ENCODE measurements at regions not wholly inside any gene's neighbourhood (a gene's known extent, or its start where the extent isn't known, plus 50 kb on each side); places are given as distances from the start of the nearest gene placed in this dataset.
A peak's percentile ranks its signal among the peaks of the same experiment; 100 is the strongest.
"Not testable (repeated sequence)": the region's sequence is repeated elsewhere in the genome, so short reads cannot be mapped to it uniquely, and the experiment has no call there.

- no peak for DNase-seq (ENCODE audit: low read depth)
Measured at GRCh38 chr6:21744331-21744730, 150.8 kb downstream of the SOX4 start.

DNA sequence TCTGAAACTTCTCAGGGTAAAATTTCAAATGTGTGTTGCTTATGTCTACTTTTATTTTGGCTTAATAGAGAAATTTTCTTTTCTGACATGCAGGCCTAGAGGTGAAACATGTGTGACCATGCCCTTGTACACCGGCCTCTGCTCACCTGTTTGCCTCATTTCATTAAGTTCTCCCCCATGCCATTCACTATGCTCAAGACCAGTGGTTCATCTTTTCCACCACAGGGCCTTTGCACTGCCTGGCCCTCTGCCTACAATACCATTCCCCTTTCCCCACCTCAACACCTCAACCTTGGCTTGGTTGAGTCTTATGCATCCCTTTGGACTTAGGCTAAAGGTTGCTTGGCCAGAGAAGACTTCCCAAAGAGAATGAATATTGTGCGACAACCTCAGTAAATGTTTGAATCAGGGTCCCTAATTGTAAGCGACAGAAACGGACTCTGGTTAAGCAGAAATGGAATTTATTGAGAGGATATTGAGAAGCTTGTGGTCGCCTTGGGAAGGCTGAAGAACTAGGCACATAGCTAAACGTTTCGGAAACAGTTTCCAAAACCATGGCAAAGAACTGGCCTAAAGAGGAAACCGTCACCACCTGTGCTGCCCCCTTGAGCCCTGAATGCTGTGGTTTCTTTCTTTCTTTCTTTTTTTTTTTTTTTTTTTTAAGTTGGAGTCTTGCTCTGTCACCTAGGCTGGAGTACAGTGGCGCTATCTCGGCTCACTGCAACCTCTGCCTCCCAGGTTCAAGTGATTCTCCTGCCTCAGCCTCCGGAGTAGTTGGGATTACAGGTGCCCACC lies 152.2 kb downstream of the SOX4 start:
- no peak for DNase-seq (ENCODE audit: low read depth)

- no peak for DNase-seq (ENCODE audit: low read depth)
Measured at GRCh38 chr6:21747441-21747840, 153.9 kb downstream of the SOX4 start.

- DNase-seq (ENCODE audit: low read depth) = no peak
Measured at GRCh38 chr6:21748343-21749056, 154.9 kb downstream of the SOX4 start.

DNA sequence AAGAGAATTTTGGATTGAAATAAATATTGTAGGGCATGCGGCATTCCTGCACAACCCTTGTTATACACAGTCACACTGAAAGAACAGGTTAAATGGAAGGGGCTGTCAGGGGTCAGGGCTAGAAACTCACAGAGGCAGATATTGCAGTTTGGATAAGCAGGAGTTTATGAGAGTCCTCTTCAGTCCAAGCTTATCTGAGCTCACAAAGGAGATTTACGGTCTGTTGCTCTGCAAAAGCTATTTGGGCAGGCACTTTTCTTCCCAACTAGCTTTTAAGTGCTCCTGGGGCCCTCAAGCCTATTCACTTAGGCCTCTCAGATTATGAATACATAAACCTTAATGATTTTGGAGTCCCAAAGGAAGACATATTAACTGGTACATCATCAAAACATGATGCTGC lies 156.2 kb downstream of the SOX4 start:
- no peak for DNase-seq (ENCODE audit: low read depth)

GRCh38 chr6:21750575-21750974 lies 157.0 kb downstream of the SOX4 start:
- DNase-seq (ENCODE audit: low read depth) = no peak

GRCh38 chr6:21751608-21752007 lies 158.1 kb downstream of the SOX4 start:
- DNase-seq (ENCODE audit: low read depth) = no peak

GRCh38 chr6:21752054-21752811 lies 158.7 kb downstream of the SOX4 start:
- DNase-seq (ENCODE audit: low read depth) = no peak

GRCh38 chr6:21753241-21754108 lies 159.9 kb downstream of the SOX4 start:
- peak; percentile 70 for DNase-seq (ENCODE audit: low read depth)

- peak; percentile 81 for DNase-seq (ENCODE audit: low read depth)
Measured at GRCh38 chr6:21754891-21755290, 161.3 kb downstream of the SOX4 start.

GRCh38 chr6:21756487-21756886 lies 162.9 kb downstream of the SOX4 start:
- DNase-seq (ENCODE audit: low read depth) = no peak

GRCh38 chr6:21757392-21757791 lies 163.8 kb downstream of the SOX4 start:
- DNase-seq (ENCODE audit: low read depth) = not testable (repeated sequence)

DNA sequence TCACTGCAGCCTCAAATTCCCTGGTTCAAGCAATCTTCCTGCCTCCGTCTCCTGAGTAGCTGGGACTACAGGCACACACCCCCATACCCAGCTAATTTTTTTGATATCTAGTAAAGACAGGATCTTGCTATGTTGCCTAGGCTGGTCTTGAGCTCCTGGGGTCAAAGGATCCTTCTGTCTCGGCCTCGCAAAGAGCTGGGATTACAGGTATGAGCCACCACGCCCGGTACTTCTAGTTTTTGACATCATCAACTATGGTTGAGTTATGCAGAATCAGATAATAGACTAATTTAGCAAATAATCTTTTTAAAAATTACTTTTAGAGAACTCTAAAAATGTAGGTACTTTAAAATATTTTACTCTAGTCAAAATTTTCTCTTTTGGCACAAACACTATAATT lies 166.2 kb downstream of the SOX4 start:
- DNase-seq (ENCODE audit: low read depth) = no peak

DNA sequence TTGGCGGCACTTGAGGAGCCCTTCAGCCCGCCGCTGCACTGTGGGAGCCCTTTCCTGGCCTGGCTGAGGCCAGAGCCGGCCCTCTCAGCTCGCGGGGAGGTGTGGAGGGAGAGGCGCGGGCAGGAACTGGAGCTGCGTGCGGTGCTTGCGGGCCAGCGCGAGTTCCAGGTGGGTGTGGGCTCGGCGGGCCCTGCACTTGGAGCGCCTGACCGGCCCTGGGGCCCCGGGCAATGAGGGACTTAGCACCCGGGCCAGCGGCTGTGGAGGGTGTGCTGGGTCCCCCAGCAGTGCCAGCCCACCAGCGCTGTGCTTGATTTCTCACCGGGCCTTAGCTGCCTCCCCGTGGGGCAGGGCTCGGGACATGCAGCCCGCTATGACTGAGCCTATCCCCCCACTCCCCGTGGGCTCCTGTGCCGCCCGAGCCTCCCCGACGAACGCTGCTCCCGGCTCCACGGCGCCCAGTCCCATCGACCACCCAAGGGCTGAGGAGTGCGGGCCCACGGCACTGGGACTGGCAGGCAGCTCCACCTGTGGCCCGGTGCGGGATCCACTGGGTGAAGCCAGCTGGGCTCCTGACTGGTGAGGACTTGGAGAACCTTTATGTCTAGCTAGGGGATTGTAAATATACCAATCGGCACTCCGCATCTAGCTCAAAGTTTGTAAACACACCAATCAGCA lies 167.6 kb downstream of the SOX4 start:
- DNase-seq (ENCODE audit: low read depth) = not testable (repeated sequence)

DNA sequence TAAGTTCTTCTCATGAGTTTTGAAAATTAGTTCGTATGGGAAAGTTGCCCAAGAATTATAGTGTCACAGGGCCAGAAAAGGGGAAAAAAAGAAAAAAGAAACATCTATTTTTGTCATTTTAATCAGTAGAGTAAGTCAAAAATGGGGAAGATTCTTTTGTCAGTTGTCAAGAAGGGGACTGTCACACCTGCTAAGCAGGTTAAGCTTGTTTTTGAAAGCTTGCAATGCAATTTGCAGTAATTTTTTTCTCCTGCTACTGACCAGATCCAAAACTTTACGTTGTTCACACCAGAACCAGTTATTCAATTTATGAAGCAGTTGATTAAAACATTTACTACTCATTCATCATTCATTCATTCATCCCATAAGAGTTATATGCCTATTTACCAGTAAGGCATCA lies 171.4 kb downstream of the SOX4 start:
- no peak for DNase-seq (ENCODE audit: low read depth)

- no peak for DNase-seq (ENCODE audit: low read depth)
Measured at GRCh38 chr6:21767891-21768648, 174.5 kb downstream of the SOX4 start.

- peak; percentile 89 for DNase-seq (ENCODE audit: low read depth)
Measured at GRCh38 chr6:21769405-21769861, 175.9 kb downstream of the SOX4 start.

DNA sequence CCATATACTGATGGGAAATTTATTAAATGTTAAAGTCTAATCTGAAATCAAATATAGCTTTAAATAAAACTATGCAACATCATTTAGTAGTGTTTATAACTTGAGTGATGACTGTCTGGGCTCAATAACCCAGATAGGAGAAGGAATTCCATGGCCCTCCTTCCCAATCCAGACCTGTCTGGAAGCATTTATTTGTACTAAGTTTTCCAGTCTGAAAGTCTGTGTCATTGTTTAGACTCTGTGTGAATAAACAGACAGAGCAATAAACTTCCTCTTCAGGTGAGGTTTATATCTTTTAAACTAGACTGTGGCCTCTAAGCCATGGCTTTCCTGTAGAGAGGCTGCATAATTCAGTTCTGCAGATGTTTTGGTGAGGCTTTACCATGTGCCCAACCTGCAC lies 176.4 kb downstream of the SOX4 start:
- DNase-seq (ENCODE audit: low read depth) = no peak

- no peak for DNase-seq (ENCODE audit: low read depth)
Measured at GRCh38 chr6:21771626-21772320, 178.2 kb downstream of the SOX4 start.

DNA sequence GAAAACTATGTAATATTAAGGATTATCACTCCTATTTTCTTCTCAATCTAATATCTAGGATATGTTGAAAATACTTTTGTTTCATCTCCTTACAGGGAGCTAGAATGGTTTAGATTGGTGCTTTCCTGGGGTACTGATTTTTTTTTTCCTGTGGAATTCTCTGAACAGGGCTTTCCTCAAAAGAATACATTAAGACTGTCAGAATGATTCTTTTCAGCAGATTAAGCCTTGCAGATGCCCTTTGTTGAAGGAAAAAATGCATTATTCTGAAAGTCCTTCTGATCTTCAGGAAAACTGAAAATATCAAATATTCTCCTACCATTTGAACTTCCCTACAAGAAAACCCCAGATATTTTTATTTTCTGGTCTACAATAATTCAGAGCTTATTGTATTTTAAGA lies 178.9 kb downstream of the SOX4 start:
- no peak for DNase-seq (ENCODE audit: low read depth)

Data from non-pigmented ciliary epithelial cell (primary cell).